DMS53 treated with DMSO at 0.1 percent for 48 hours (cell line): ENCODE measurements at regions not wholly inside any gene's neighbourhood (a gene's known extent, or its start where the extent isn't known, plus 50 kb on each side); places are given as distances from the start of the nearest gene placed in this dataset.

Source experiments
- DNase-seq: peaks from one replicate; lab custom pipeline; 2025; ENCODE audit not compliant: unreplicated experiment; lab: John Stamatoyannopoulos, UW

- DNase-seq, result no peak
Measured at GRCh38 chr2:207403141-207403540, 126.6 kb upstream of the CREB1 start.

GRCh38 chr2:207403950-207404349, 125.8 kb upstream of the CREB1 start:
- DNase-seq, result no peak

- no peak for DNase-seq
Measured at GRCh38 chr2:207405150-207405549, 124.6 kb upstream of the CREB1 start.

DNA sequence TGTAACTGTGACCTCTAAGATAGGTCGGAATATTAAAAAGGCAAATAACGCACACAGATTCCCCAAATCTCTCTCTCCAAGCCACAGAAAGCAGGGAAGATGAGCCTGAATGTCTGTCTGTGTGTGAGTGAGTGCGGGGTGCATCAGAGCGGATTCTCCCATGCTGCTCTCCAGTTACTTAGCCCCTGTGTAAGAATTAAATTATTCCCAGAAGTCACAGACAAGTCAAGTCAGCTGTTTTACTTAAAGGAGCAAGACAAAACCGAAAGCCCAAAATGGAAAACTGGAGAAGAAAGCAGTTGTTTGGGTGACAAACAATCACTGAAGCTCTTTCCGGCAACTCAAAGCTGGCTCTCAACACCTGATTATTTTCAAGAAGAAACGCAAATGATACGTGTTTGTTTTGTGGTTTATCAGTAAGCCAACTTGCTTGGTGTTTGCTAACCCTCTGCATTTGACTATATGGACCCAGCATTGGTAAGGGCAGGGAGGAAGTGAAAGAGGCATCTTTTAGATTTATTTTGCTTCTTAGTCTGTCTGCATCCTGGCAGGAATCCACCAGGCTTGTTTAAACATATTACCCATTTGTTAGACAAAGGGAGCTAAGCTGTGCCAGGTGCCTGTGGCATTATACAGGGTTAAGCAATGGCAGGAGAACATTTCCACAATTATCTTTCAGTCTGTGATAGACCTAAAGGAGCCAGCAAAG, 121.5 kb upstream of the CREB1 start:
- peak; percentile 98 for DNase-seq

DNA sequence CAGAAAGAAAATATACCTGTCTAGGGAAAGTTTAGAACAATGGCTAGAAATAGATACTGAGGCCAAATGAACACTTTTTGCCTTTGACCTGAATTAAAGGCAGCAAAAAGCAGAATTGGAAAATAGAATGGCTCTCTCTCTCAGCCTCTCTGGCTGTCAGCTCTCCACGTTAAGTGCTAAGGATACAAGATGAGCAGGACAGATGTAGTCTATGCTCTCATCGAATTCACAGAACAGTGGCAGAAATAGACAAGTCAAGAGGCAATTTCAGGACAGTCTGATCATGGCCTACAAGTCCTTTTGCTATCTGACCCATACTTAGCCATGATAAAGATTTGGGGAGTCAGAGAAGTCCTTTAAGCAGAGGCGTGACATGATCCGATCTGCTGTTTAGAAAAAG, 120.2 kb upstream of the CREB1 start:
- no peak for DNase-seq

DNA sequence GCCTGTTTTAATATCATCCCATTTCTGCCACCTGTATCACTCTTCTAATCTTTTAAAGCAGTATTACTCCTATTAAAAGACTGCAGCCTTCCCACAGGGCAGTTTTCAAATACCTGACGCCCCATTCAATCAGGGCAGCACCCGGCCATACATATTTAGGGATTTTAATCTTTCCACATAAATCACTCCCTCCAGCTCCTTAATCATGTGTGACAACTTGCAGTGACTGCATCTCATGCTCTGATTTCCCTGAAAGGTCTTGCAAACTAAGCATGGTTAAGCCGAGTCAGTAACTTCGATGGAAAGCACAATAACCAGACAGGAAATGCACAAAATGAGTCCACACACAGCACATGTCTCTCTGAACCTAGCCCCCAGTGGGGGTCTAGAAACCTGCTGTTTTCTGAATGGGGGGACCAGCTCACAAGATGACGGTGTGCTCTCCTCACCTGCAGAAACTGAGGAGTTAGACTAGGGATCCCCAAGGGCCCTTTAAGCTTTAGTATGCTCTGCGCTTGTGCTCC, 116.9 kb upstream of the CREB1 start:
- no peak for DNase-seq

GRCh38 chr2:207413376-207413907, 116.3 kb upstream of the CREB1 start:
- DNase-seq, result no peak

DNA sequence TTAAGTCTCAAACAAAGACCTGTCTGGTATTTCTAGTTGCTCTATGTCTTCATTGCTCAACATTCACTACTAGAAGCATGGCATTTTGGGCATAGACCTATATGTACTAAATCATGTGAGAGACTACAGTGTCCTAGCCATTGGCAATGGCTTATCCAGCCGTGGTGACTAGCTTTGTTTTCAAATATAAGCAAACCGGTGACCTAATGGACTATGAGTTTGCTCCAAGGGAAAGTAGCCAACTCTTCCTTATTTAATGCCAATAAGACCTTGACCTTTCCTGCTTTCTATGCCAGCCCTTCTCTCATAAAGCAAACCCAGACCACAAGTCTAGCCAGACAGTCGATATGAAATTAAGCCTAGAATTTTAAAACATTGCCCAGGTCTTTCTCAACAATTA, 113.7 kb upstream of the CREB1 start:
- no peak for DNase-seq

GRCh38 chr2:207416900-207417299, 112.9 kb upstream of the CREB1 start:
- DNase-seq, result no peak

GRCh38 chr2:207417301-207417718, 112.5 kb upstream of the CREB1 start:
- DNase-seq, result no peak

- DNase-seq, result no peak
Measured at GRCh38 chr2:207418419-207418818, 111.3 kb upstream of the CREB1 start.

- DNase-seq, result no peak
Measured at GRCh38 chr2:207419331-207419730, 110.4 kb upstream of the CREB1 start.

GRCh38 chr2:207421671-207422070, 108.1 kb upstream of the CREB1 start:
- DNase-seq, result no peak

DNA sequence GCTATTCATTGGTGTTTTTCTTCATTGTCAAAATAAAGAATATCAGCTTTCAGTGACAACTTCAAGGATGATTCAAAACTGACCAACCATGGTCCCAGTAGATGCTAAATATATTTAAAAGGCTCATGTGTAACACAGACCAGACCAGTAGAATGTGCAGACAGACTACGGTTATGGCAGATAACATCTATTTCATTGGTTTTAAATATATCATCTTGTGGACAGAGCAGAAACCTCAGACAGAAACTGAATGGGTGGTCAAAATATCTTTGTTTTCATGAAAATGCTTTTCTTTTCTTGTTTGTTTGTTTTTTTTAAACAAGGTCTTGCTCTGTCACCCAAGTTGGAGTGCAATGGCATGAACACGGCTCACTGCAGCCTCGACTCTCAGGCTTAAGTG, 107.4 kb upstream of the CREB1 start:
- DNase-seq, result no peak

GRCh38 chr2:207423886-207424285, 105.9 kb upstream of the CREB1 start:
- no peak for DNase-seq

DNA sequence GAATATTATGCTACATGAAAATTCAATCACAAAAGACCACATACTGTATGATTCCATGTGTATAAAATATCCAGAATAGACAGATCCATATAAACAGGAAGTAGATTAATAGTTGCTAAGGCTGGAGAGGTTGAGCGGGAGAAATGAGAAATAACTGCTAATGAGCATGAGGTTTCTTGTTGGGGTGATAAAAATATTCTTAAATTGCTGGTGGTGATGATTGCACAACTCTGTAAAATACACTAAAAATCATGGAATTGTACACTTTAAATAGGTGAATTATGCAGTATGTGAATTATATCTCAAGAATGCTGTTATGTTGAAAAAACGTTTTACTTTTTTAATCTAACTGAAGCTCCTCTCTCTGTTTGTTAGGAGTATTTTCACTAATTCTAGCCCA, 101.8 kb upstream of the CREB1 start:
- no peak for DNase-seq

DNA sequence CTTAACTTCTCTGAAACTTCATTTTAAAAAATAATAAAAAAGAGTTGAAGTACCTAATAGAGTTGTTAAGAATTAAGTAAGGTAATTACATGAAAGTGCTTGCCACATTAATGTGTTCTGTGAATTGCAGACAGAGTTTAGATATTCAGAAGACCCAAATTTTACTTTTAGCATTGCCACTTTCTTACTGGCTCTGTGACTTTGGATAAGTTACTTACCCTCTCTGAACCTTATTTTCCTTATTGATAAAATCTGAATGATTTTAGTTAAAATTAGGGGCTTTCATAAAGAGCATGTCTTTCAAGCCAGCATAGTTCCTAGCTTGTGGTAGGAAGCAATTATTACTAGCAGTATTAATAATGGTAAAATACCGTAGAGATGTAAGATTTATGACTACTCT, 101.2 kb upstream of the CREB1 start:
- DNase-seq, result no peak

DNA sequence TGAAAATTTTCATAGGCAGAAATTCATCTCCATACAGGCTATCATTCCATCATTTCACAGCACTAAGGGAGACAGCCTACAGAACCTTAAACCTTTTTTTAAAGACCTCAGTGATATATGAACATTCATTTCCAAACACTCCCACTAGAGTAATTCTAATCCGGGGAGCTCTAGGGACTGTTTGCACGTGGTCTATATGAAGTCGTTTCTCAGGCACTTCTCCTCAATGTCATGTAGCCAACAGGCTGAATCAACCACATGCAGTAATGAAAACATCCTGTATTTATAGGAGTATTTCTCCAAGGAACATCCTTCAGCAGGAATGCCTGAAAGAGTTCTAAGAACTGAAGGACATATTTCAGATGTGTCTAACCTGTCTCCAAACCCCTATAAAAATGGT, 97.3 kb upstream of the CREB1 start:
- DNase-seq, result no peak

GRCh38 chr2:207434306-207434705, 95.5 kb upstream of the CREB1 start:
- DNase-seq, result no peak

DNA sequence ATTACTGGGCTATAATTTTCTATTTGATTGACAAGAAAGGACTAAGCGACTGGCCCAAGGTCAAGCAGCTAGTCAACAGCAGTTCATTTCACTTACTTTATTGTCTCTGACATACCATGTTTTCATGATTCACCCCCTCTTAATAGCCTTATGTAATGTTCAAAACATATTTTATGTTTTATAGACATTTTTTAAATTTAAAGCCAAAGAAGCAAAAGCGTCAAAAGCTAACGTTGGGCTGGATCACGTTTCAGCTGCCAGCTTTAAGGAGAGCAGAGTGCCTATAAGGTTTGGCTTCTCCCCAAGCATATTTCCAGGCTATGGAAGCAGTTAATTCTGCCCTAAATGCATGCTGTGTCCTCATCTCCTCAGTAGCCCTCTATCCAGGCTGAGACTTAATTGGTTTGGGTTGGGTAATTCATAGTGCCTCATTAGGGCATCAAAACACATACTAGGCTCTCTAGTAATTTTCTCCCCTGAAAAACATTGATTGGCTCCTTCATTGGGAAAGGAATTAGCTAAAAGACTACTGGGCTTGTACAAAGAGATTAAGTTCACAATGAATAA, 94.8 kb upstream of the CREB1 start:
- no peak for DNase-seq

- no peak for DNase-seq
Measured at GRCh38 chr2:207437136-207437523, 92.6 kb upstream of the CREB1 start.

DNA sequence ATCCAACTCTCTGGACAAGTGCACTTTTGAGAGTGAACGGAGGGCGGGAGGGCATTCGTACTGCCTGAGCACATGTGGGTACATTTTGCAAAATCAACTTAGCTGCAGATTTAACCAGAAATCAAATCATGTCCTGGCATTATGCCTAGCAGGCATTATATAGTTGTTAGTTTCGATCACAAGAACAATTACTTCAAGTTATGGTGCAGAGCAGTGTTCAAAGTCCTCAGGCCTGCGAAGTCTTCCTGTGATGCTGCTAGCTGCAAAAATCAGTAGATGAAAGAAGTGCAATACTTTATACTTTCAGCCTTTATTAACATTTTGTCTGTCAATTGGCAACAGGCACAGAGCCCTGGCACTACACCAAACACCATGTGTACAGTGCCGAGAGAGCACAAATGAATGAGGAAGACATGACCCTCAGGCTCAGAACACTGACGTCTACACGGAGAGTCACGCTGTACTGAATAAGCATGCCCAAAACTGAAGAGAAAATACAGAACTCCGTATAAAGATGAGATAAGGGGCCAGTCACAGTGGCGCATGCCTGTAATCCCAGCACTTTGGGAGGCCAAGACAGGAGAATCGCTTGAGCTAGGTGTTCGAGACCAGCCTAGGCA, 92.1 kb upstream of the CREB1 start:
- no peak for DNase-seq
